LHCN-M2 (cell line): ENCODE measurements at regions not wholly inside any gene's neighbourhood (a gene's known extent, or its start where the extent isn't known, plus 50 kb on each side); places are given as distances from the start of the nearest gene placed in this dataset.
"Not testable (repeated sequence)": the region's sequence is repeated elsewhere in the genome, so short reads cannot be mapped to it uniquely, and the experiment has no call there.

Source experiments
- DNase-seq: peaks from one replicate; pipeline ENCODE4 v3.0.0-alpha.2; 2012; ENCODE audit warnings: low read depth

DNA sequence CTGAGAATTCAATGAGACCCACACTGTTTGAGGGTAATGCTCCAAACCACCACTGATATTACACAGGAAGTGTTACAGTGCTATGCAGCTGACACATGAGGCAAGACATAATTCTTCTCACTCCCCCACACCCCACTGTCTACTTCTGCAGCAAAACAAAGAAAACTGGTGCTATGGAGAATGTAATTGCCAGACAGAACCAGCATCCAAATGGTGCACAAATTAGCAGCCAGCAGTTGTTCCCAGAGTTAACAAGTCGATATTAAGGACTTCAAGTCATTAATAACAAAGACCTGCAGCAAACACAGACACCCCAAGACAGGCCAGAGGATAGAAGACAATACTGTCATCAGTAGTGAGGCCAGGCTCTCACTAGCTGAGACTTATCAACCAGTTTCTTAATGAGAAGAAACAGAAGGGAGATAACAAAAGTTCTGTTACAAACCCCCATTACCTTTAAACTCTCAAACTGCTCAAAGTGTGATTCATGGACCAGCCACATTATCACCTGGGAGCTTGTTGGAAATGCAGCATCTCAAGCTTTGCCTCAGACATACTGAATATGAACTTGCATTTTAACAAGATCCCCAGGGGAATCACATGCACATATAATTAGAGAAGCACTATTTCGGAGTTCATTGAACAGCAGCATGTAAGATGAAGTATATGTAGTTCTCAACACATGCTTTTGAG is 58.7 kb upstream of the FNDC3B start:
- DNase-seq, result no peak

DNA sequence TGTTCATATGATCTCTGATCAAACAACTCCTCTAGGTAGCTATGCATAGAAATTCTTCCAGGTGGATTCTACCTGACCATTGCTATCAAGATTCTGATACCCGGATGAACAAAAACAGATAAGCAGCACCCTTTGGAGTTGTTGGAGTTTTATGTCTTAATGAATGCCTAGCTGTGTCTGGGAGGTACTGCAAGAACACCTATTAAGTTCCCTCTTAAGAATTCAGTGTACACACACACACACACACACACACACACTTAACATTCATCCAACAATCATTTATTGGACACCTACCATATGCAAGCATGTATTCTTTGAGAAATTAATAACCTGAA is 58.1 kb upstream of the FNDC3B start:
- no peak for DNase-seq

DNA sequence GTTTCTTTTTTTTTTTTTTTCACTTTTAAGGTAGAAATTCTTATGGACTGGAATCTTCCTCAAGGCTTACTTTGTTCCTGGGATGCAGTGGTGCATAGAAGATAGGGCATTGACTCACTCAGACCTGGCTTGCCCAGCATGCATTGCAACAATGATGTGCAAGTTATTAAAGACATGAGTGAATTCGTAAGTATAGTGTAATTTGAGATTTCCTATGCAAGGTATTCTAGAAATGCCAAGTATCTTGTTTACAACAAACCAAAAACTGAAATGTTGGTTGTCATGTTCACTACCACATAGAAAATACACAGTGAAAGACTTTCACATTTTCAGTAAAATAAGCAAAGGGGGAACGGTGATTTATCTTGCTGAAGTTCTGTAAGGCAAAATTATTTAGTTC is 56.5 kb upstream of the FNDC3B start:
- DNase-seq, result peak; percentile 23

DNA sequence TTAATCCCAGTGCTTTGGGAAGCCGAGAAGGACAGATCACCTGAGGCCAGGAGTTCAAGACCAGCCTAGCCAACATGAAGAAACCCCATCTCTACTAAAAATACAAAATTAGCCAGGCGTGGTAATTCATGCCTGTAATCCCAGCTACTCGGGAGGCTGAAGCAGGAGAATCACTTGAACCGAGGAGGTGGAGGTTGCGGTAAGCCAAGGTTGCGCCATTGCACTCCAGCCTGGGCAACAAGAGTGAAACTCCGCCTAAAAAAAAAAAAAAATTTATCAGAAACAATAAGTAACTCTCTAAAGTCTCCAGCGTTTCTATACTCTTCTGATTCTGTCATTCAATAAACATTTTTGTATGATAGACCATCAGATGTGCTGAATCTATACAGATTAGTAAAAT is 55.7 kb upstream of the FNDC3B start:
- not testable (repeated sequence) for DNase-seq

DNA sequence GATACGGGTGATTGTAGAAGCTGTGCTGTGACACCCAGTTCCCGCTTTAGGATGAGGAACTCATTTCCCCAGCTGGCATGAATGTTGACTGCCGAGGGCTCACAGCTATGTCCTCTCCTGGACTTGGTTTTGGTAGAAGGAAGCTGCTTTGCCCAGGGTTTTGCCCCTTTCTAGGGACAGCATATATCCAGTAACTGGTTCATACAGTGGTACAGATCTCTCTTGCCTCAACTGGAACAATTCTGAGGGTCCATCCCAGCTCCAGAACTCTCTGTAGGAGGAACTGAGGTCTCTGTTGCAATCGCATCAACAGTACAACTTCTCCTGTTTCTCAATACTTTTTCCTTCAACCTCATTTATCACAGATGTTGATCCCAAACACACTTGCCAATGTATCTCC is 54.5 kb upstream of the FNDC3B start:
- no peak for DNase-seq

DNA sequence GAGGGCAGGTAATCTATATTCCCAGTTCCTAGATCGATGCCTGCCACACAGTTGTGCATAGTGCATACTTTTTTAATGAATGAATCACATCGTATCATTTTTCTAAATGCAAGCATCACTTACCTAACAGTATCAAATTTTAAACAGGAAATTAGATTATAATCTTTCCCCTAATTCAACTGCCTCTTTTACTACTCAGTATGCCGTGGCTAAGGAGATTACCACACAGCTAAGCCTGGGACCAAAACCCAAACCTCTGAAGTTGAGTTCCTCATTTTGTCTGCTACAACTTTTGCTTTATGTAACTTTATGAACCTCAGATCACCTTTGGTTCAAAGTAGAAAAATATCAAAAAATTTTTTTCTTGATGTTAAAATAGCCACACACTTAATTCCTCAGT is 53.2 kb upstream of the FNDC3B start:
- no peak for DNase-seq

DNA sequence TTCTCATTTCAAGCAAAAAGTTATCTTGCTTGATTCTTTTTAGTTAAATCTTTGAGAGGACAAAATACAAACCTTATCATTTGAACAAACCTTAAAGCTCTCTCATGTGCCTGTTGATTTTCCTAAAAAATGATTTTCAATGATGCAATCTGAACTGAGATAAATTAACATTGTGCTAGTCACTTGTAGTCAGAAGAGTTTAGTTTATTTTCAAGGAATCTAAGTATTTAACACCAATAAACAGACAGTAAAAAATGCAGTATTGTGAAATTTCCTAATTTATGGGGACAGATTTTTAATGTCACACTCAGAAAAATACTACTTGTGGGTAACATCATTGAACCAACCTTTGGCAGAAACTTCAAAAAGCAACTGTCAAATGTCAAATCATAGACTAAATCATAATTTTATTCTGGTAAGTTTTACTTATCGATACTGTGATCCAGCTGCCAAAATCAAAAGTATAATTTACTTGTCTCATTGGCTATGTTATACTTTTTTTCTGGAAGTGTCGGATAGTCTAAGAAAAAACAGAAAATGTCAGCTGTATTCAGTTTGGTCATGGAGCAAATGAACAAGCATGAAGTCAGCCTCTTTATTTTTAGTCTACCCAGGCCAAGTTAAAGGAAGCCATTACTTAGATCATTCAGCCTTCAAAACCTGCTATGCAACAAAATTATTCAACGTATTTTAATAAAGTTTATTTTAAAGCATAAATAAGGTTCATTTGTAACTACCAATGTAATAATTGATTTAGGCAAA is 52.4 kb upstream of the FNDC3B start:
- no peak for DNase-seq
